ENCODE measurements at regions not wholly inside any gene's neighbourhood (a gene's known extent, or its start where the extent isn't known, plus 50 kb on each side); places are given as distances from the start of the nearest gene placed in this dataset.

DNA sequence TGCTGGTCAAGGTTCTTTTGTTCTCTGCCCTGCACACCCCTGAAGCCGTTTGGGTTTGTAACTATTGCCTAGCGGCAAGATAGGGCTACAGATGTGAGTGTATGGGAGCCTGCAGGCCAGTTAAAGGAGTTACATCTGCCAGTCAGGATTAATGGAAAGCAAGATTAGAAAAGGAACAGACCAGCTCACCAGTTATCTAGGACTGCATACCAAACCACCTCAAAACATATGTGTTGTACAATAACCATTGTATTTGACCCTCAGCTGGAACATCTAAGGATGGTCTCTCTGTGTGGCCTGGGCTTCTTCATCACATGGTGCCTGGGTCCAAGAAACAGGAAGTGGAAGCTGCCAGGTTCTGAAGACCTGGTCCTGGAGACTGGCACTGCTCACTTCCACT lies 52.5 kb upstream of the FBXO28 start:
- TF ChIP-seq CTCF (IDR thresholded peaks at IDR 0.05), result no peak
- no peak for TF ChIP-seq EZH2 (IDR thresholded peaks at IDR 0.05)

Data from neural progenitor cell (in vitro differentiated cells).